Muscle layer of duodenum (tissue), 2 donors: ENCODE measurements at regions not wholly inside any gene's neighbourhood (a gene's known extent, or its start where the extent isn't known, plus 50 kb on each side); places are given as distances from the start of the nearest gene placed in this dataset.

ENCODE experiments used
- H3K27ac ChIP-seq: one replicate; pipeline ENCODE4 v1.7.0; 2013; ENCODE audit warnings: mild to moderate bottlenecking, low read length
- H3K27me3 ChIP-seq: one replicate; pipeline ENCODE4 v1.7.0; 2013; ENCODE audit warnings: low read depth, mild to moderate bottlenecking, control low read depth, low read length
- H3K36me3 ChIP-seq, 2 donors: one replicate each; pipeline ENCODE4 v1.7.0; 2013; ENCODE audit warnings: low read length in 2 of 2, control low read depth in 1 of 2, mild to moderate bottlenecking in 1 of 2; ENCODE audit not compliant: insufficient read depth in 2 of 2, control insufficient read depth in 1 of 2
- H3K4me1 ChIP-seq, 2 donors: one replicate each; pipeline ENCODE4 v1.7.0; 2013; ENCODE audit warnings: low read length in 2 of 2, mild to moderate bottlenecking in 2 of 2, control low read depth in 1 of 2, moderate library complexity in 1 of 2; ENCODE audit not compliant: insufficient read depth in 2 of 2, control insufficient read depth in 1 of 2
- H3K4me3 ChIP-seq, 2 donors: one replicate each; pipeline ENCODE4 v1.7.0; 2013; ENCODE audit warnings: low read length in 2 of 2, low read depth in 1 of 2, mild to moderate bottlenecking in 1 of 2
- H3K9me3 ChIP-seq, 2 donors: one replicate each; pipeline ENCODE4 v1.7.0; 2013; ENCODE audit warnings: low read length in 2 of 2, control low read depth in 1 of 2, mild to moderate bottlenecking in 1 of 2; ENCODE audit not compliant: control insufficient read depth in 1 of 2
- donor health status: healthy.

GRCh38 chr1:198977909-198978308, 339.1 kb downstream of the PTPRC start:
- Histone ChIP-seq H3K4me1 (no peaks in the 10 kb centered on the region), H3K27me3 (no peaks in the 10 kb centered on the region), H3K36me3 (no peaks in the 10 kb centered on the region), H3K4me3 (no peak overlapping the region), H3K9me3 (no peaks in the 10 kb centered on the region), H3K27ac (no peak overlapping the region)

GRCh38 chr1:198978523-198978922, 339.7 kb downstream of the PTPRC start:
- H3K36me3 ChIP-seq: no peaks in the 10 kb centered on the region
- no peaks in the 10 kb centered on the region for H3K9me3 ChIP-seq
- no peaks in the 10 kb centered on the region for H3K27me3 ChIP-seq
- no peaks in the 10 kb centered on the region for H3K4me1 ChIP-seq
- no peak overlapping the region for H3K27ac ChIP-seq
- H3K4me3 ChIP-seq: no peak overlapping the region

- no peak overlapping the region for H3K4me3 ChIP-seq
- H3K27me3 ChIP-seq: no peaks in the 10 kb centered on the region
- H3K36me3 ChIP-seq: no peaks in the 10 kb centered on the region
- H3K4me1 ChIP-seq: no peaks in the 10 kb centered on the region
- H3K27ac ChIP-seq: no peak overlapping the region
- H3K9me3 ChIP-seq: no peaks in the 10 kb centered on the region
These were observed 347.2 kb downstream of the PTPRC start for GRCh38 chr1:198986036-198986435.

- H3K27ac ChIP-seq: no peak overlapping the region
- no peaks in the 10 kb centered on the region for H3K27me3 ChIP-seq
- no peaks in the 10 kb centered on the region for H3K36me3 ChIP-seq
- no peak overlapping the region for H3K4me3 ChIP-seq
- H3K9me3 ChIP-seq: no peaks in the 10 kb centered on the region
- H3K4me1 ChIP-seq: no peaks in the 10 kb centered on the region
These were observed 347.6 kb downstream of the PTPRC start for GRCh38 chr1:198986442-198986841.

GRCh38 chr1:199002661-199003060, 363.8 kb downstream of the PTPRC start:
- H3K27ac ChIP-seq: no peak overlapping the region
- no peaks in the 10 kb centered on the region for H3K9me3 ChIP-seq
- no peak overlapping the region for H3K4me3 ChIP-seq
- no peaks in the 10 kb centered on the region for H3K4me1 ChIP-seq
- H3K36me3 ChIP-seq: no peaks in the 10 kb centered on the region
- H3K27me3 ChIP-seq: no peaks in the 10 kb centered on the region

- Histone ChIP-seq H3K27ac (no peak overlapping the region), H3K9me3 (no peaks in the 10 kb centered on the region), H3K4me1 (no peaks in the 10 kb centered on the region), H3K4me3 (no peak overlapping the region), H3K36me3 (no peaks in the 10 kb centered on the region), H3K27me3 (no peaks in the 10 kb centered on the region)
These were observed 368.6 kb downstream of the PTPRC start for GRCh38 chr1:199007423-199007822.

GRCh38 chr1:199009447-199009846, 370.6 kb downstream of the PTPRC start:
- Histone ChIP-seq H3K9me3 (no peaks in the 10 kb centered on the region), H3K36me3 (no peaks in the 10 kb centered on the region), H3K27me3 (no peaks in the 10 kb centered on the region), H3K4me3 (no peak overlapping the region), H3K4me1 (no peaks in the 10 kb centered on the region), H3K27ac (no peak overlapping the region)

GRCh38 chr1:199010492-199010891, 371.7 kb downstream of the PTPRC start:
- H3K27ac ChIP-seq: no peak overlapping the region

GRCh38 chr1:199010933-199011332, 372.1 kb downstream of the PTPRC start:
- Histone ChIP-seq H3K9me3 (no peaks in the 10 kb centered on the region), H3K27ac (no peak overlapping the region), H3K4me1 (no peaks in the 10 kb centered on the region), H3K4me3 (no peak overlapping the region), H3K36me3 (no peaks in the 10 kb centered on the region), H3K27me3 (no peaks in the 10 kb centered on the region)

More at GRCh38 chr1:199010492-199010891, 371.7 kb downstream of the PTPRC start:
- no peaks in the 10 kb centered on the region for H3K36me3 ChIP-seq
- H3K4me3 ChIP-seq: no peak overlapping the region
- H3K4me1 ChIP-seq: no peaks in the 10 kb centered on the region
- no peaks in the 10 kb centered on the region for H3K9me3 ChIP-seq
- H3K27me3 ChIP-seq: no peaks in the 10 kb centered on the region

- H3K4me1 ChIP-seq: no peaks in the 10 kb centered on the region
- H3K27ac ChIP-seq: no peak overlapping the region
- H3K9me3 ChIP-seq: no peaks in the 10 kb centered on the region
- no peaks in the 10 kb centered on the region for H3K36me3 ChIP-seq
- H3K27me3 ChIP-seq: no peaks in the 10 kb centered on the region
- H3K4me3 ChIP-seq: no peak overlapping the region
These were observed 377.0 kb downstream of the PTPRC start for GRCh38 chr1:199015799-199016198.

- Histone ChIP-seq H3K4me3 (no peak overlapping the region), H3K27me3 (no peaks in the 10 kb centered on the region)
These were observed 379.8 kb downstream of the PTPRC start for GRCh38 chr1:199018471-199019135.

GRCh38 chr1:199020051-199020450, 381.2 kb downstream of the PTPRC start:
- Histone ChIP-seq H3K4me3 (no peak overlapping the region), H3K27ac (no peak overlapping the region), H3K27me3 (no peaks in the 10 kb centered on the region), H3K9me3 (no peaks in the 10 kb centered on the region), H3K36me3 (no peaks in the 10 kb centered on the region), H3K4me1 (no peaks in the 10 kb centered on the region)

More at GRCh38 chr1:199018471-199019135, 379.8 kb downstream of the PTPRC start:
- no peaks in the 10 kb centered on the region for H3K9me3 ChIP-seq
- no peaks in the 10 kb centered on the region for H3K4me1 ChIP-seq
- no peaks in the 10 kb centered on the region for H3K36me3 ChIP-seq
- H3K27ac ChIP-seq: no peak overlapping the region
